Hepatocyte (in vitro differentiated cells): ENCODE measurements at regions not wholly inside any gene's neighbourhood (a gene's known extent, or its start where the extent isn't known, plus 50 kb on each side); places are given as distances from the start of the nearest gene placed in this dataset.

Experiments
- DNase-seq: peaks from one replicate; pipeline ENCODE4 v3.0.0-alpha.2; 2016; ENCODE audit warnings: low spot score
- H2AFZ ChIP-seq: fragments of 200-600 bp; sonication (generic); 2 replicates; pipeline ENCODE4 v1.6.0; 2016; ENCODE audit warnings: antibody characterized with exemption, mild to moderate bottlenecking
- H3K27ac ChIP-seq: fragments of 200-600 bp; sonication (generic); 2 replicates; pipeline ENCODE4 v1.5.1; 2016; ENCODE audit warnings: mild to moderate bottlenecking
- H3K27me3 ChIP-seq: fragments of 200-600 bp; sonication (generic); 2 replicates; pipeline ENCODE4 v1.6.1; 2016
- H3K36me3 ChIP-seq: fragments of 200-600 bp; sonication (generic); replicated peaks from 2 replicates; pipeline ENCODE4 v1.5.1; 2016; ENCODE audit warnings: low read depth; ENCODE audit not compliant: insufficient read depth
- H3K4me1 ChIP-seq: fragments of 200-600 bp; sonication (generic); 2 replicates; pipeline ENCODE4 v1.5.1; 2016; ENCODE audit warnings: mild to moderate bottlenecking, moderate library complexity; ENCODE audit not compliant: insufficient read depth
- H3K4me2 ChIP-seq: fragments of 200-600 bp; sonication (generic); 2 replicates; pipeline ENCODE4 v1.6.0; 2016
- H3K4me3 ChIP-seq: fragments of 200-600 bp; sonication (generic); 2 replicates; pipeline ENCODE4 v1.5.1; 2016; ENCODE audit warnings: mild to moderate bottlenecking
- H3K79me2 ChIP-seq: fragments of 200-600 bp; sonication (generic); 2 replicates; pipeline ENCODE4 v1.6.0; 2017; ENCODE audit warnings: mild to moderate bottlenecking
- H3K9me2 ChIP-seq: fragments of 200-600 bp; sonication (generic); replicated peaks from 2 replicates; pipeline ENCODE4 v1.6.0; 2017; ENCODE audit warnings: mild to moderate bottlenecking; ENCODE audit not compliant: insufficient read depth
- H3K9me3 ChIP-seq: fragments of 200-600 bp; sonication (generic); 2 replicates; pipeline ENCODE4 v1.5.1; 2016; ENCODE audit warnings: low read depth, mild to moderate bottlenecking
- H4K20me1 ChIP-seq: fragments of 200-600 bp; sonication (generic); 2 replicates; pipeline ENCODE4 v1.6.0; 2016; ENCODE audit warnings: mild to moderate bottlenecking; ENCODE audit not compliant: insufficient read depth, poor library complexity, severe bottlenecking
- CTCF ChIP-seq: fragments of 200-600 bp; sonication (generic); IDR thresholded peaks from 2 replicates; pipeline ENCODE4 v1.5.1; 2016; ENCODE audit warnings: antibody characterized with exemption, mild to moderate bottlenecking; ENCODE audit not compliant: poor library complexity
- EZH2 ChIP-seq: fragments of 200-600 bp; sonication (generic); IDR thresholded peaks from 2 replicates; pipeline ENCODE4 v1.6.1; 2016; ENCODE audit warnings: antibody characterized with exemption, mild to moderate bottlenecking, borderline replicate concordance
- EZH2phosphoT487 ChIP-seq: fragments of 200-600 bp; sonication (generic); IDR thresholded peaks from one replicate; pipeline ENCODE4 v1.6.1; 2018; ENCODE audit warnings: antibody characterized with exemption, mild to moderate bottlenecking, low read depth, moderate library complexity; ENCODE audit not compliant: unreplicated experiment, severe bottlenecking
- WGBS: methylation state at CpG from one replicate; pipeline ENCODE4 v1.1.6; 2016; ENCODE audit warnings: low lambda C conversion rate; ENCODE audit errors: missing lambda C conversion rate; 5-methylcytosine and 5-hydroxymethylcytosine counted together

DNA sequence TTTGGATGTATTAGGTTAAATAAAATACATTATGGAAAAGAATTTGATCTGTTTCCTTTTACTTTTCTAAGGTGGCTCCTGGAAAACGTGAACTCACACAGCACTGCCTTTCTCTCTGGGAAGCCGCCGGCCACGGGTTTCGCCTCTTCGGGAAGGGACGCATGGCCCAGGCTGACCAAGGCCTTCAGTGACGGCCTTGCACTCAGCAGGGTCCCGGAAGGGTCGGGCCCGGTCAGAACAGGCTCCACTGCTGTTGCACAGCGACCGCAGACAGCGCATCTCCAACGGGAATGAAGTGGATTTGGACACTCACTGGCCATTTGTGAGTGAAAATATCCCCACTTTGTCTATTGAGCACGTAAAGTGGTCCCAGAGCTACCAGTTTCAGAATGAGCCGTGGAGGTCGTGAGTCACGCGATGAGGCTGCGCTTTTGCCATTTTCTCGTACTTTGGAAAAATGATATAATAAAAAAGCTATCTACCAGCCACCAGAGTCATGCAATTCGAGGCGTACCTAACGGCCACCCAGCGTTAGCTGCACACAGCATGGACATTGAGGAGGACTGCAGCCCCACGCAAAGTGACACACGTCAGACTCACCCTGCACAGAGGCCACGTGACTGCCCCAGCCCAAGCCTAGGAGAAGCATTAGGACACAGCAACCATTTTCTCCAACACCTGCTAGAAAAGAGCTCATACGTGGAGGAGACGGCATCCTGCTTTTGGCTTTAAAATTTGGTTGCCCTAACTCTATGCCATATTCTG, 244.3 kb downstream of the TTLL2 start:
- H3K9me2 ChIP-seq: no peaks in the 10 kb centered on the region
- no peak for TF ChIP-seq EZH2phosphoT487
- TF ChIP-seq EZH2: no peak
- TF ChIP-seq CTCF: no peak
- no peak for DNase-seq
- H3K27me3 ChIP-seq: no peaks in the 10 kb centered on the region
- no peaks in the 10 kb centered on the region for H4K20me1 ChIP-seq
- no peak overlapping the region for H3K4me3 ChIP-seq
- H3K4me1 ChIP-seq: peaks cover 6% of the 10 kb centered on the region
- H2AFZ ChIP-seq: no peak overlapping the region
- H3K36me3 ChIP-seq: no peaks in the 10 kb centered on the region
- no peak overlapping the region for H3K4me2 ChIP-seq
- no peaks in the 10 kb centered on the region for H3K79me2 ChIP-seq
- no peaks in the 10 kb centered on the region for H3K9me3 ChIP-seq
- WGBS: 95% methylated on average over 31 of the region's 31 CpGs
- H3K27ac ChIP-seq: no peak overlapping the region

DNA sequence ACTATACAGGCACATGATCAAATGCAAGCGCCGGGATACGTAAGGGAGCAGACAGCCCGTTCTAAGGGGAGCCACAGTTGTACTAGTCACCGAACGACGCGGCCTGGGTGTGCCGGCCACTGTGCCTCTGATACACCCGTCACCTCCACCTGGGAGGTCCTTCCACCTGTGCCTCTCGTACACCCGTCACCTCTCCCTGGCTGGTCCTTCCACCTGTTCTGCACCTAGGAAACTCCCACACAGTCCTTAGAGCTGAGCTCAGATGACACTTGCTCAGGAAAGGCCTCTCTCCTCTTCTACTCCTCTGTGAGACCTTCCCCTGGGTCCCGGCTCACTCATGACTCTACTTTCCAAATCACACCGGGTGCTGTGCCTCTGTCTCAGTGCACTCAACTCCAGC, 245.0 kb downstream of the TTLL2 start:
- no peaks in the 10 kb centered on the region for H3K9me2 ChIP-seq

DNA sequence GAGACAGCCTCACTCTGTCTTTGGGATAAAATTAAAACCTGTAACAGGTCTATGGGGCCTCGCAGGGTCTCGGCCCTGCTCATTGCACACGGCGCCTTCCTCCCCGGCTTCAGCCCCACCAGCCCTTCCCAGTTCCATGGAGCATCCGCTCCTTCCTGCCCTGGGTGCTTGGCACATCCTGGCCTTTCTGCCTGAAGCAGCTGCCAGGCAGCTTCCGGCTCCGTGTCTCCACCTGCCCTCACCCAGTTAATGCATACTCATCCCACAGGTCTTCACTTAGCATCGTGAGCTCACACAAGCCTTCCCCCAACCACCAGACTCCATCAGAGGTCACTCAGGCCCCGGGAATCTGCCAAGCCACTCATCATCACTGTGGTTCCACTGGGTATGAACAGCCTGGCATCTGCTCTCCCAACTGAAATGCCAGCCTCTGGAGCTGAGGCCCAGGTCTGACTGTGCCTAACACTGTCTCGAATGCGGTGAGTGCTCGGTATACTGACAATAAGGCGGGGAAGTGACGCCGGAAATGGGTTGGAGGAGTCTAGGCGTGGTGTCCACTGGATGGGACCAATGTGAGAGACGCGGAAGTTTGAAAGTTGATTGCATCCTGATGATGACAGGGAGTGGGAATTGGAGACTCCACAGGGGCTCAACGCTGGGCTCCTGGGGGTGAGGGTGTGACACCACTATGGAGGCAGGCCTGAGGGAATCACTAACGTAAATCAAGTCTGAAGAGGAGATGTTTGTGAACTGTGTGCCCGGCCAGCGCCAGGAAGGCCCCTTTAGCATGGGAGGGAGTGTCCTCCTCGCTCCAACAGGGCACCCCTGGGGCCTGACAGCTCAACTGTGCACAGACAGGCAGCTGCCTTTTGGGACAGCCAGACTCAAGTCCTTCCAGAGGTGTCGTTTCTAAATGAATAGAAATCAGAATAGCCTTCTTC, 245.8 kb downstream of the TTLL2 start:
- H3K9me3 ChIP-seq: no peaks in the 10 kb centered on the region
- H3K4me2 ChIP-seq: no peak overlapping the region
- H4K20me1 ChIP-seq: no peaks in the 10 kb centered on the region
- no peaks in the 10 kb centered on the region for H3K79me2 ChIP-seq
- H3K27ac ChIP-seq: no peak overlapping the region
- H3K9me2 ChIP-seq: no peaks in the 10 kb centered on the region
- peaks cover 6% of the 10 kb centered on the region for H3K4me1 ChIP-seq
- H3K36me3 ChIP-seq: no peaks in the 10 kb centered on the region
- 95% methylated on average over 25 of the region's 25 CpGs for WGBS
- no peak overlapping the region for H3K4me3 ChIP-seq
- H2AFZ ChIP-seq: no peak overlapping the region
- no peak for TF ChIP-seq EZH2
- TF ChIP-seq EZH2phosphoT487: no peak
- no peak for TF ChIP-seq CTCF
- no peaks in the 10 kb centered on the region for H3K27me3 ChIP-seq
- no peak for DNase-seq

More for the DNA sequence above, 245.0 kb downstream of the TTLL2 start:
- no peaks in the 10 kb centered on the region for H3K36me3 ChIP-seq
- H3K27me3 ChIP-seq: no peaks in the 10 kb centered on the region
- H3K4me1 ChIP-seq: peaks cover 6% of the 10 kb centered on the region
- H3K79me2 ChIP-seq: no peaks in the 10 kb centered on the region
- no peaks in the 10 kb centered on the region for H4K20me1 ChIP-seq
- WGBS: 96% methylated on average over 14 of the region's 14 CpGs
- no peak for DNase-seq
- no peak for TF ChIP-seq EZH2
- no peak for TF ChIP-seq CTCF
- TF ChIP-seq EZH2phosphoT487: no peak
- H2AFZ ChIP-seq: no peak overlapping the region
- no peak overlapping the region for H3K27ac ChIP-seq
- H3K4me2 ChIP-seq: no peak overlapping the region
- H3K4me3 ChIP-seq: no peak overlapping the region
- no peaks in the 10 kb centered on the region for H3K9me3 ChIP-seq
